Spleen (tissue), 7 donors: ENCODE measurements at regions not wholly inside any gene's neighbourhood (a gene's known extent, or its start where the extent isn't known, plus 50 kb on each side); places are given as distances from the start of the nearest gene placed in this dataset.

ENCODE experiments used
- CTCF ChIP-seq, 11 experiments: fragments of 200-600 bp in 7 of 11; fragments of 450-650 bp in 4 of 11; sonication (generic) in 4 of 11; IDR thresholded peaks in 8 of 11; conservative IDR thresholded peaks in 3 of 11; 1 replicate in 7 of 11; 2 replicates in 4 of 11; pipeline versions ENCODE4 v1.4.0 to v1.8.0; 2016 to 2021; ENCODE audit warnings: antibody characterized with exemption in 11 of 11, inconsistent platforms in 4 of 11, mild to moderate bottlenecking in 1 of 11
- POLR2A ChIP-seq, 3 donors: fragments of 450-650 bp; IDR thresholded peaks; one replicate each; pipeline ENCODE4 v1.5.1; 2017; ENCODE audit warnings: antibody characterized with exemption in 3 of 3, mild to moderate bottlenecking in 1 of 3
- donor health status: DM: no; HTN: no; CAD: no; lungs with moderate emphysema.
- donor health status: DM: no; HTN: no; CAD: no.
- donor health status: DM: no; HTN: no; CAD: no.

DNA sequence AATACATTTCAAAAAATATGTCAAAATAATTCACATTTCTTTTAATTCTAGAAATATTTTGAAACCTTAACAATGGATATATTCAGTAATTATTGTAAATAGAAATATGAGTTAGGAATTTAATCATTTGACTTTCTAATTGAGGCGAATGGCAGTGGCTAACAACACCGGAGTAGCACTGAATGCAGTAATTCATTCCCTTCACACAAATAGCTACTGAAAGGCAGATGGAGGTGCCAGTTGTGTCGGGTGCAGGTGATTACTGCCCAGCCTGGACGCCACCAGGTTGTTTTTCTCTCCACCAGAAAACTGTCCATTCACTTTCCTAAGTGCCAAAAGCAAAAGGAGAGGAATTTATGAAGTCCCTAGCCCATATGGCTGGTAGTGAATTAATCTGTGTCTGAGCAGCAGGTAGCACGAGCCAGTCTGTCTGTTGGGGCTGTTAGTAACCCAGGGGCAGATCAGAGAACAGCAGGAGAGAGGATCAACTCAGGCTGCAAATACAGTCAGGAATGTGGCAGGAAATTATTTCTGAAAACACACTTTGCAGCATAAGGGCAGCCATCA is 79.3 kb upstream of the GMNC start:
- TF ChIP-seq CTCF (IDR thresholded peaks at IDR 0.05 in 8 of 11, conservative IDR thresholded peaks at IDR 0.05 in 3 of 11) (no peak), POLR2A (IDR thresholded peaks at IDR 0.05) (no peak)
